ENCODE measurements at regions not wholly inside any gene's neighbourhood (a gene's known extent, or its start where the extent isn't known, plus 50 kb on each side); places are given as distances from the start of the nearest gene placed in this dataset.
"Not testable (repeated sequence)": the region's sequence is repeated elsewhere in the genome, so short reads cannot be mapped to it uniquely, and the experiment has no call there.

DNA sequence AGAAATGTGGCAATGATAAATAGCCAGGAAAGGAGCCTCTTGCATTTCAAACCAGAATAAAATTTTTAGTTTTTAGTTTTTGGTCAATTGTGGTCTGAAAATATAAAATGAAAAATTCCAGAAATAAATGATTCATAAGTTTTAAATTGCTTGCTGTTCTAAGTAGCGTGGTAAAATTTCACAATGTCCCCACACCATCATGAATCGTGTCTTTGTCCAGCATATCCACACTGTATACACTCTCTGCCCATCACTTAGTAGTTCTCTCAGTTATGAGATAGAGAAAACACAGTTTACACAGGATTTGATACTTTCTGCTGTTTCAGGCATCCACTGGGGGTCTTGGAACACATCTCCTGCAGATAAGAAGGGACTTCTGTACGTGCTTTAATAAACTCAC is 783.9 kb downstream of the TSN start:
- H3K4me3 Mint-ChIP-seq = no peak overlapping the region
- H3K27ac Mint-ChIP-seq = no peak overlapping the region
- no peaks in the 10 kb centered on the region for H3K4me1 Mint-ChIP-seq (ENCODE audit: low read depth)
- H3K9me3 Mint-ChIP-seq = no peaks in the 10 kb centered on the region
- intact Hi-C loops (cut with micrococcal nuclease) = no loop called here
- H3K36me3 Mint-ChIP-seq (ENCODE audit: low read depth) = no peaks in the 10 kb centered on the region
- H3K27me3 Mint-ChIP-seq (ENCODE audit: insufficient read depth) = peaks cover 1% of the 10 kb centered on the region
- DNase-seq (ENCODE audit: low spot score) = no peak

DNA sequence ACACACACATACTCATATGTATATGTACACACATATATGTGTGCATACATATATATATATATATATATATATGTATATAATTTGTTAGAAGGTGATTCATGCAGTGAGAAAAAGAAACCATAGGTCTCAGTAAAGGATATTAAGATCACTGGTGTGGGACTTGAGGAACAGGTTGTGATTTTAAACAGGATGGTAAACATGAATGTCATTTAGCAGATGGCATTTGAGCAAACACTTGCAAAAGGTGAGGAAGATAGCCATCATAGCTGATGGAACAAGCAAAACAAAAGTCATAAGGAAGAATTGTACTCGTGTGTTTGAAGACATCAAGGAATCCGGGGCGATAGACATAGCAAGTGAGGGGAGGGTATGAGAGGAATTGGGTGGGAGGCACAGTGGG is 784.5 kb downstream of the TSN start:
- intact Hi-C loops (cut with micrococcal nuclease) = no loop called here
- H3K27me3 Mint-ChIP-seq (ENCODE audit: insufficient read depth) = peaks cover under 1% of the 10 kb centered on the region
- no peak overlapping the region for H3K4me3 Mint-ChIP-seq
- H3K27ac Mint-ChIP-seq = no peak overlapping the region
- H3K9me3 Mint-ChIP-seq = no peaks in the 10 kb centered on the region
- H3K36me3 Mint-ChIP-seq (ENCODE audit: low read depth) = no peaks in the 10 kb centered on the region
- H3K4me1 Mint-ChIP-seq (ENCODE audit: low read depth) = no peaks in the 10 kb centered on the region
- DNase-seq (ENCODE audit: low spot score) = no peak

DNA sequence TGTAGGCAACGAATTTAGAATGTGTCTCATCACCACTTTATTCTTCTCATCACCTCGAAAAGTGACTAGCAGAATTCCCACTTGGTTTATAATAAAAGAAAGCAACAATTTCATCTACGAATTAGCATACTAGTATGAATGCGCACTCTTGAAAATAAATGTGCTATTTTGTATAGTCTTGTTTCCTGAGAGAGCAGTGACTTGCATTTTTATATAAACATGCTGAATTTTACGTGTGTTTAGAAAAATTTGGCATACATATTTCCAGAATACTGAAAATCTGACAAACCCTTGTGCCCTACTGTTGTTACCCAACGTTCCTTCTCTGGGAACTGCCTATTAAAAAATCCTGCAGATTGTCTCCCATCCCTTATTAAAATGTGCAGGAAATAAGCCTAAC is 786.8 kb downstream of the TSN start:
- no peaks in the 10 kb centered on the region for H3K9me3 Mint-ChIP-seq
- no peak overlapping the region for H3K4me3 Mint-ChIP-seq
- intact Hi-C loops (cut with micrococcal nuclease) = no loop called here
- no peak overlapping the region for H3K27ac Mint-ChIP-seq
- no peaks in the 10 kb centered on the region for H3K27me3 Mint-ChIP-seq (ENCODE audit: insufficient read depth)
- no peaks in the 10 kb centered on the region for H3K36me3 Mint-ChIP-seq (ENCODE audit: low read depth)
- no peak for DNase-seq (ENCODE audit: low spot score)
- no peaks in the 10 kb centered on the region for H3K4me1 Mint-ChIP-seq (ENCODE audit: low read depth)

DNA sequence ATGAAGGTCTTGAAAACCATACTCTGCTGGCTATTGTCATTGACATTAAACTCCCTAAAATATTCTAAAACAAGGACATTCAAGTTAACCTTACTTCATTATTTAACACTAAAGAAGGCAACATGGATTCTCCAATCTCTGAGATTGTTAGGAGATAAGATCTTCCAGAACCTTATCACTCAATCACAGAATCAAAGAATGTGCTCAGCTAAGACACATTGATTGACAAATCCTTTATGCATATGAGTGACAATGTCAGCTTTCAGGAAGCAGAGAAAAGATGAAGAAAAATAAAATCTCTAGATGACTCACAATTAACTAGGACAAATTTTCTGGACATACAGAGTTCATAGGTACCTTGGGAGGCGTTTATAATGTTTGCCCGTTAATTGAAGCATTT is 787.2 kb downstream of the TSN start:
- Mint-ChIP-seq H3K36me3 (ENCODE audit: low read depth) (no peaks in the 10 kb centered on the region), H3K4me1 (ENCODE audit: low read depth) (no peaks in the 10 kb centered on the region), H3K4me3 (no peak overlapping the region), H3K9me3 (no peaks in the 10 kb centered on the region), H3K27ac (no peak overlapping the region), H3K27me3 (ENCODE audit: insufficient read depth) (no peaks in the 10 kb centered on the region)
- intact Hi-C loops (cut with micrococcal nuclease) = no loop called here
- no peak for DNase-seq (ENCODE audit: low spot score)

DNA sequence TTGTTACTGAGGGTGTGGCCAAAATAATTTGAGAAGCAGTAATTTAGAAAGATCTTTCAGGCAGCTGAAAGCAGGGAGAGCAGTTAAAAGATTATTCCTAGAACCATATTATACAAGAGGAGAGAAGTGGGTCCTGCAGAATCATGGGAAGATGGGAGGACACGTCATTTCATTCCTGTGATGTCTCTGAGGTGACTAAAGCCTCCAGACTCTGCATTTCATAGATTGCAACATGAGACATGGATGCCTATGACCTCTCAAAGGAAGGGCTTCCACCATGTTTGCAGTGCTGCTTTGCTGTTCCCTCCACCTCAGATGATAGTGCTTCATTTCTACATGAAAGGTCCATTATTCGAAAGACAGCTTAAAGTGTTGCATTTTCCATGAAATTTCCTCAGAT is 788.4 kb downstream of the TSN start:
- no peaks in the 10 kb centered on the region for H3K27me3 Mint-ChIP-seq (ENCODE audit: insufficient read depth)
- no peak overlapping the region for H3K4me3 Mint-ChIP-seq
- intact Hi-C loops (cut with micrococcal nuclease) = no loop called here
- peaks cover 4% of the 10 kb centered on the region for H3K9me3 Mint-ChIP-seq
- H3K27ac Mint-ChIP-seq = no peak overlapping the region
- no peaks in the 10 kb centered on the region for H3K36me3 Mint-ChIP-seq (ENCODE audit: low read depth)
- no peak for DNase-seq (ENCODE audit: low spot score)
- H3K4me1 Mint-ChIP-seq (ENCODE audit: low read depth) = no peaks in the 10 kb centered on the region

DNA sequence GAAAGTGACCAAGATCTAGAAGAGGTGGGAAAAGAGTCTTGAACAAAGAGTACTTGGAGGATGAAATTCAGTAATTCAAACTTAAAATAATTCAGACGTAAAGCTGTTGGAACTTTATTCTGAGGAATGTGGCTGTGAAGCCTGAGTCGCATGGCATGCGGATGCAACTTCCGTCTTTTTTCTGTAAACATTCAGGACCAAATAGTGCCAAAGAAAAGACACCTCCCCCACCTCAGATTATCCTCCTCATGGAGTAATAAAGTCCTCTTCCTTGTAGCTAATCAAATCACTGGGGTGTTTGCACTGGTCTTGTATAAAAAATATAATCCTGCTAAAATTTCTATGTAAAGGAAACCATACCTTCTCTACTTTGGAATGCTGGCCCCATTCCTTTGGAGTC is 790.4 kb downstream of the TSN start:
- Mint-ChIP-seq H3K9me3 (peaks cover 16% of the 10 kb centered on the region), H3K27me3 (ENCODE audit: insufficient read depth) (no peaks in the 10 kb centered on the region), H3K36me3 (ENCODE audit: low read depth) (no peaks in the 10 kb centered on the region), H3K4me1 (ENCODE audit: low read depth) (no peaks in the 10 kb centered on the region), H3K27ac (no peak overlapping the region), H3K4me3 (no peak overlapping the region)
- DNase-seq (ENCODE audit: low spot score) = no peak
- intact Hi-C loops (cut with micrococcal nuclease) = no loop called here

DNA sequence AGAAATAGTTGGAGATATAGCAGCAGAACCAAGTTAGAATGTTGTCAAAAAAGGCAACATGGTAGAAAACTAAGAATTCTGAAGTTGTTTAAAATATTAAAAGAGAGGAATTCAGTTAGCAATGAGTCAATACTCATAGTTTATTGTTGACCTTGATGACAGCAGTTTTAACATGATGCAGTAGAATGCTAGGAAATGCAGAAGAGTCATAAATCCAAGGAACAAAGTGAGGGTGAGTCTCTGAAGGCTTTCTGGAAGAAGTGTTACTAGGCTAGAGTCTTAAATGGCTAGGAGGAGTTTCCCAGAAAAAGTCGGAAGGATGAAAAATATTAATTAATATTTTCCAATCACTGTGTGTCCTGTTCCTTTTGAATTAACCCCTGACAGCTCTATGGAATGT is 807.3 kb downstream of the TSN start:
- Mint-ChIP-seq H3K27me3 (ENCODE audit: insufficient read depth) (no peaks in the 10 kb centered on the region), H3K4me3 (no peak overlapping the region), H3K36me3 (ENCODE audit: low read depth) (no peaks in the 10 kb centered on the region), H3K27ac (no peak overlapping the region), H3K9me3 (peaks cover 2% of the 10 kb centered on the region), H3K4me1 (ENCODE audit: low read depth) (no peaks in the 10 kb centered on the region)
- intact Hi-C loops (cut with micrococcal nuclease) = no loop called here
- no peak for DNase-seq (ENCODE audit: low spot score)

DNA sequence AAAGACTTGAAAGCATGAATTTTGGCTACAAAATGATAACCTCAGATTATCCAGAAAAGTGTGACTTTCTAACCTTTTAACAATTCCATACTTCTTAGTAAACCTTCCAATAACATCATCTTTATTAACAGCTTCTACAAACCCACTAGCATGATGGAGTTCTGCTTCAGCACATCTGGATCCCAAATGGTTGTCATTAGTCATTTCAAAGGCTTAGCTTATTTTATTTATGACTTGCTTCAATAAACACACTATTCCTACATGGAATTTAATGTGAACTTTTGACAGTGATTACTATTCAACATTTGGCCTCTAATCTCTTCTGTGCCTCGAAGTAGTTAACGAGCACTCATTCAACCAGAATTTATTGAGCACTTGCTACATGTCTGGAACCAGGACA is 808.3 kb downstream of the TSN start:
- no peak overlapping the region for H3K27ac Mint-ChIP-seq
- no peaks in the 10 kb centered on the region for H3K4me1 Mint-ChIP-seq (ENCODE audit: low read depth)
- H3K9me3 Mint-ChIP-seq = peaks cover 2% of the 10 kb centered on the region
- intact Hi-C loops (cut with micrococcal nuclease) = no loop called here
- H3K36me3 Mint-ChIP-seq (ENCODE audit: low read depth) = no peaks in the 10 kb centered on the region
- H3K4me3 Mint-ChIP-seq = no peak overlapping the region
- no peak for DNase-seq (ENCODE audit: low spot score)
- H3K27me3 Mint-ChIP-seq (ENCODE audit: insufficient read depth) = no peaks in the 10 kb centered on the region

DNA sequence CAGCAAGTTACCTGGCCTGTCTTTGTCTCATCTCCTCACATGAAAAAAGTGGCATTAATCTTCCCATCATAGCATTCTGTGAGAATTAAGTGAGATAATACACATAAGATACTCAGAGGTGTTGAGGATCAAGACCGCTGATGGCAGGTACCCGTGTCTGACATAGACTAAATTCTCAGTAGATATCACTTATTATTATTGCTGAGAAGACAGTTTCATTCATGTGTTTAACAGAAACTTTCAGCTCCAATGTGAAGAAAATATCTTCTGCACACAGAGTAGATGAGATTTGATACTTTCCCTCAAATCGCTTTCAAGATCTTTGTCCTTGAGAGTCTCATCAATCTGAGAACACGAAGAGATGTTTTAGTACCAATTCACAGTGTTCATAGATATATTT is 809.4 kb downstream of the TSN start:
- Mint-ChIP-seq H3K27ac (no peak overlapping the region), H3K36me3 (ENCODE audit: low read depth) (no peaks in the 10 kb centered on the region), H3K4me1 (ENCODE audit: low read depth) (no peaks in the 10 kb centered on the region), H3K27me3 (ENCODE audit: insufficient read depth) (no peaks in the 10 kb centered on the region), H3K4me3 (no peak overlapping the region), H3K9me3 (peaks cover 2% of the 10 kb centered on the region)
- DNase-seq (ENCODE audit: low spot score) = no peak
- intact Hi-C loops (cut with micrococcal nuclease) = no loop called here

DNA sequence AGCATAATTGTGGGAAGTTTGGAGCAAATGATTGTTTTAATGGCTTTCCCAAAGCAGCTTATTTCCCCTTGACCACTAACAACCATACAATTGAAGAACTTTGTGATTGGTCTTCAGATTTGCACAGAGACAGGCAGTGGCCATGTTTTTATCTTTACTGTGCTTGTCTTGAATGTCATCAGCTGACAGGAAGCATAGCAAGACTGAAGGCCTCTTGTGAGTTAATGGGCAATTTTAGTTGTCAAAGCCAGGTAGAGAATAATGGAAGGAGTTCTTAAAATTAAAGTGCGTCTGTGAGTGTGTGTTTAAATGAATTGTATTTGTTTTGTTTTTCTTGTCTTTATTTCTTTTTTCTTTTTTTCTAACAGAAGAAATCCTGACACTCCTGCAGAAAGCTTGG is 809.9 kb downstream of the TSN start:
- no peak for DNase-seq (ENCODE audit: low spot score)
- intact Hi-C loops (cut with micrococcal nuclease) = no loop called here
- Mint-ChIP-seq H3K4me1 (ENCODE audit: low read depth) (no peaks in the 10 kb centered on the region), H3K27ac (no peak overlapping the region), H3K4me3 (no peak overlapping the region), H3K36me3 (ENCODE audit: low read depth) (no peaks in the 10 kb centered on the region), H3K9me3 (peaks cover 7% of the 10 kb centered on the region), H3K27me3 (ENCODE audit: insufficient read depth) (no peaks in the 10 kb centered on the region)

DNA sequence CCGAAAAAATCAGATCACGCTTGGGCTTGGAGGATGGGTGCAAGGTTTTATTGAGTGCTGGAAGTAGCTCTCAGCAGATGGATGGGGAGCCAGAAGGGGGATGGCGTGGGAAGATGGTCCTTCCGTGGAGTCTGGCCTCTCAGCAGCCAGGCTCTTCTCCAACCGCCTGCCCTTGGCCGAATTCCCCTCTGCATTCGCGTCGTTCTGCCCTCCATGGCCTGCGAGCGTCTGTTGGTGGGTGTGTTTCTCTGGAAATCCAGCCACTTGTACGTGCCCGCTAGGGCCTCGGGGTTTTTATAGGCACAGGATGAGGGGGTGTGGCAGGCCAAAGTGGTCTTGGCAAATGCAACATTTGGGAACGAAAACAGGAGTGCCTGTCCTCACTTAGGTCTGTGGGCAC is 815.2 kb downstream of the TSN start:
- no peaks in the 10 kb centered on the region for H3K27me3 Mint-ChIP-seq (ENCODE audit: insufficient read depth)
- no peak overlapping the region for H3K4me3 Mint-ChIP-seq

DNA sequence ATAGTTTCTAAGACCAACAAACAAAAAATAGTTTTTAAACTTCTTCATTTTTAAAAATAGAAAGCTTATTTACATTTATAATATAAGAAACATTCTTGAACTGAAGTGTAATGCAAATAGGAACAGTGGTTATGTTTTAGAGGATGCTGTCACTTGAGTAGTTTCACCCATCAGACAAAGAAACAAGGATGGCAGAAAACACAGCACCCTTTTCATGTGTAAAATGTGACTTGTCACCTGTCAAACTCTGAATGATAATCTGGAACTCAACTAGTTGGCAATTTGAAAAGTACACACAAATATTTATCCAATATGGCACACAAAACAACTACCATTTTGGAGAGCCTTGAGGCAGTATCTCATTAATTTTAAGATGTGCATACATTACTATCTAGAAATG is 816.0 kb downstream of the TSN start:
- intact Hi-C loops (cut with micrococcal nuclease); H3K27me3 Mint-ChIP-seq (ENCODE audit: insufficient read depth); H3K36me3 Mint-ChIP-seq (ENCODE audit: low read depth); H3K9me3 Mint-ChIP-seq; H3K4me3 Mint-ChIP-seq; H3K27ac Mint-ChIP-seq; H3K4me1 Mint-ChIP-seq (ENCODE audit: low read depth); DNase-seq (ENCODE audit: low spot score): not testable (repeated sequence)

More for the DNA sequence above, 815.2 kb downstream of the TSN start:
- DNase-seq (ENCODE audit: low spot score) = no peak
- intact Hi-C loops (cut with micrococcal nuclease) = no loop called here
- Mint-ChIP-seq H3K36me3 (ENCODE audit: low read depth) (no peaks in the 10 kb centered on the region), H3K4me1 (ENCODE audit: low read depth) (no peaks in the 10 kb centered on the region), H3K9me3 (peaks cover 9% of the 10 kb centered on the region), H3K27ac (no peak overlapping the region)

DNA sequence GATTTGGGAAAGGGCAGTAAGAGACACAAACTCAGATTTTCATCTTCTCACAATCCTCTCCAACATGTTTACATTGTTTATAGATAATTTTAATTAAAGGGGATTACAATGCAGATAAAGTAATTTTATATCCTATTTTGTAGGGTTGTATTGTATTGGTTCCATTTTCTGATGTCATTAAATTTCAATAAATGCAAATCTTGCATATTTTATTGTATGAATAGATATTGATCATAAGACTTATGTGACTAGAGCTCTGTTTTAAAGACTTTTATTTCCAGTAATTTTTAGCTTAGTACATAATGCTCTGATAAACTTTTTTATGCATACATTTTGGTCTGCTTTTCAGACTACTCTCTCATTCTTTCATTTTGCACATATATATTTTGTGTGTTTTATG is 819.6 kb downstream of the TSN start:
- Mint-ChIP-seq H3K4me1 (ENCODE audit: low read depth) (no peaks in the 10 kb centered on the region), H3K27me3 (ENCODE audit: insufficient read depth) (no peaks in the 10 kb centered on the region), H3K27ac (no peak overlapping the region), H3K36me3 (ENCODE audit: low read depth) (no peaks in the 10 kb centered on the region), H3K9me3 (peaks cover 8% of the 10 kb centered on the region), H3K4me3 (no peak overlapping the region)
- DNase-seq (ENCODE audit: low spot score) = no peak
- intact Hi-C loops (cut with micrococcal nuclease) = no loop called here

DNA sequence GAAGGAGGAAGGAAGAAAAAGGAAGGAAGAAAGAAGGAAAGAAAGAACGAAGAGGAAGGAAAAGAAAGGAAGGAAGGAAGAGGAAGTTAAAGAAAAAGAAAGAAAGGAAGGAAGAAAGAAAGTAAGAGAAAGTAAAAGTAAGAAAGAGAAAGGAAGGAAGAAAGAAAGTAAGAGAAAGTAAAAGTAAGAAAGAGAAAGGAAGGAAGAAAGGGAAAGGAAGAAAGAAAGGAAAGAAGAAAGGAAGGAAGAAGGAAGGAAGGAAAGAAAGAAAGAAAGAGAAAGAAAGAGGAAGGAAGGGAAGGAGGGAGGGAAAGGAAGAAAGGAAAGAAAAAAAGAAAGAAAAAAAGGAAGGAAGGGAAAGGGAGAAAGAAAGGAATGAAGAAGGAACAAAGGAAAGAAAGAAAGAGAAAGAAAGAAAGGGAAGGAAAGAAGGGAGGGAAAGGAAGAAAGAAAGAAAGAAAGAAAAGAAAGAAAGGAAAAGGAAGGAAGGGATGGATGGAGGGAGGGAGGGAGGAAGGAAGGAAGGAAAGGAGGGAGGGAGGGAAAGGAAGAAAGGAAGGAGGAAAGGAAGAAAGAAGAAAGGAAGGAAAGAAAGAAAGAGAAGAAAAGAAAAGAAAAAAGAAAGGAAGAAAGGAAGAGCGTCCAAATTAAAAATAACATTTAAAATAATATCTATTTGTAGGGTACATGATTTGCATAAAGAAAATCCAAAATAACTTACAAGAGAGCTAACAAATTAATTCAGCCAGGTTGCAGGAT is 827.9 kb downstream of the TSN start:
- DNase-seq (ENCODE audit: low spot score) = no peak

More for the DNA sequence above, 827.9 kb downstream of the TSN start:
- no peaks in the 10 kb centered on the region for H3K36me3 Mint-ChIP-seq (ENCODE audit: low read depth)
- H3K4me3 Mint-ChIP-seq = no peak overlapping the region
- H3K27ac Mint-ChIP-seq = no peak overlapping the region
- intact Hi-C loops (cut with micrococcal nuclease) = no loop called here
- no peaks in the 10 kb centered on the region for H3K4me1 Mint-ChIP-seq (ENCODE audit: low read depth)
- peaks cover 4% of the 10 kb centered on the region for H3K9me3 Mint-ChIP-seq
- no peaks in the 10 kb centered on the region for H3K27me3 Mint-ChIP-seq (ENCODE audit: insufficient read depth)
